AG09309 (cell line): ENCODE measurements at regions not wholly inside any gene's neighbourhood (a gene's known extent, or its start where the extent isn't known, plus 50 kb on each side); places are given as distances from the start of the nearest gene placed in this dataset.

Source experiments
- DNase-seq: peaks from one replicate; pipeline ENCODE4 v3.0.0-alpha.2; 2010; ENCODE audit warnings: low read depth
- H3K4me3 ChIP-seq: 2 replicates; pipeline ENCODE4 v1.5.1; 2011; ENCODE audit warnings: mild to moderate bottlenecking, low read depth, low read length, moderate library complexity; ENCODE audit not compliant: control insufficient read depth
- TF ChIP-seq, protein P1 (sequence below): IDR thresholded peaks from 2 replicates; pipeline ENCODE4 v1.5.1; 2011; ENCODE audit warnings: mild to moderate bottlenecking, low read depth, low read length, inconsistent platforms; ENCODE audit not compliant: insufficient read depth, control insufficient read depth; ENCODE audit errors: missing control alignments

DNA sequence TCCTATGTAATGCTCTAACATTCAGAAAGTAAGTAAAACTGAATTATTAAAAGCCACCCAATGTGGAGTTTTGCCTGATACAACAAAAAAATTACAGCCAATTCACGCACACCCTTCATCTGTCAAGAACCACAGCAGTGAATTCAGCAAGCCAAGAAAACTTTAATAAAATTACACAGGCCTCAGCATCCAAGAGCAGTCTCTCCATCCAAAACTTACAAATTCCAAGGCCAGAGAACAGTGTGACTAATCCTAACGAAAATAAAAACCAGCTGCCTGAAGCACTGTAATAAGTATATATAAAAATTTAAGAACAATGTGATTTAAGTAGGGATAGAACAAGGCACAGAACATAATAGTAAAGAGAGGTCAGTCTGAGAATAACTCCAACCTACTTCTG lies 54.2 kb downstream of the SIX6 start:
- H3K4me3 ChIP-seq, result no peak overlapping the region
- DNase-seq, result peak; percentile 82
- TF ChIP-seq, protein P1, sequence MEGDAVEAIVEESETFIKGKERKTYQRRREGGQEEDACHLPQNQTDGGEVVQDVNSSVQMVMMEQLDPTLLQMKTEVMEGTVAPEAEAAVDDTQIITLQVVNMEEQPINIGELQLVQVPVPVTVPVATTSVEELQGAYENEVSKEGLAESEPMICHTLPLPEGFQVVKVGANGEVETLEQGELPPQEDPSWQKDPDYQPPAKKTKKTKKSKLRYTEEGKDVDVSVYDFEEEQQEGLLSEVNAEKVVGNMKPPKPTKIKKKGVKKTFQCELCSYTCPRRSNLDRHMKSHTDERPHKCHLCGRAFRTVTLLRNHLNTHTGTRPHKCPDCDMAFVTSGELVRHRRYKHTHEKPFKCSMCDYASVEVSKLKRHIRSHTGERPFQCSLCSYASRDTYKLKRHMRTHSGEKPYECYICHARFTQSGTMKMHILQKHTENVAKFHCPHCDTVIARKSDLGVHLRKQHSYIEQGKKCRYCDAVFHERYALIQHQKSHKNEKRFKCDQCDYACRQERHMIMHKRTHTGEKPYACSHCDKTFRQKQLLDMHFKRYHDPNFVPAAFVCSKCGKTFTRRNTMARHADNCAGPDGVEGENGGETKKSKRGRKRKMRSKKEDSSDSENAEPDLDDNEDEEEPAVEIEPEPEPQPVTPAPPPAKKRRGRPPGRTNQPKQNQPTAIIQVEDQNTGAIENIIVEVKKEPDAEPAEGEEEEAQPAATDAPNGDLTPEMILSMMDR, result no peak

DNA sequence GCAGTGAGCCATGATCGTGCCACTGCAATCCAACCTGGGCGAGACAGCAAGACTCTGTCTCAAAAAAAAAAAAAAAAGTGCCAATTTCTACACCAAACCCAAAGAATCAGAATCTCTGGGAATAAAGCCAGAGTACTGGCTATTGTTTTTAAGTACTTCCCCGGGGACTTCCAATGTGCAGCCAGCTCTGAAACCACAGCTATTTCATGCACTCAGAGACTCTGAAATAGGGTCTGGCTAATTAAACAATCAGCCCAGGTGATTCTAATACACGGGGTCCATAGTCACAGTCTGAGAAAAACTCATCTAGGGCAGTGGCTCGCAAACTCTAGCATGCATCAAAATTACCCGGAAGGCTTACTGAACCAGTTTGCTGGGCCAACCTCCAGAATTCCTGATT lies 56.3 kb downstream of the SIX6 start:
- no peak overlapping the region for H3K4me3 ChIP-seq
- DNase-seq, result peak; percentile 76
- TF ChIP-seq, protein P1, result no peak

DNA sequence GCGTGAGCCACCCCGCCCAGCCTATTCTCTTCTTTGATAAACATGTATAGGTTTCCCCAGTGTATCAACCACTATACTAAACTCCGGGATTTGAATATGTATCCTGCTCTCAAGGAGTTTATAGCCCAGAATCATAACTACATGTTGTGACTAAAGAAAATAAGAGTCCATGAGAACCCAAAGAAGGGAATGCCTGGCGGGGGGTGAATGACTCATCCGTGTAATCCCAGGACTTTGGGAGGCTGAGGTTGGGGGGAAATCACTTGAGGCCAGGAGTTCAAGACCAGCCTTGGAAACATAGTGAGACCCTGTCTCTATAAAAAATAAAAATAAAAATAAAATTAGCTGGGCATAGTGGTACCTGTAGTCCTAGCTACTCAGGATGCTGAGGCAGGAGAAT lies 57.2 kb downstream of the SIX6 start:
- TF ChIP-seq, protein P1, result no peak
- H3K4me3 ChIP-seq, result no peak overlapping the region
- DNase-seq, result no peak

DNA sequence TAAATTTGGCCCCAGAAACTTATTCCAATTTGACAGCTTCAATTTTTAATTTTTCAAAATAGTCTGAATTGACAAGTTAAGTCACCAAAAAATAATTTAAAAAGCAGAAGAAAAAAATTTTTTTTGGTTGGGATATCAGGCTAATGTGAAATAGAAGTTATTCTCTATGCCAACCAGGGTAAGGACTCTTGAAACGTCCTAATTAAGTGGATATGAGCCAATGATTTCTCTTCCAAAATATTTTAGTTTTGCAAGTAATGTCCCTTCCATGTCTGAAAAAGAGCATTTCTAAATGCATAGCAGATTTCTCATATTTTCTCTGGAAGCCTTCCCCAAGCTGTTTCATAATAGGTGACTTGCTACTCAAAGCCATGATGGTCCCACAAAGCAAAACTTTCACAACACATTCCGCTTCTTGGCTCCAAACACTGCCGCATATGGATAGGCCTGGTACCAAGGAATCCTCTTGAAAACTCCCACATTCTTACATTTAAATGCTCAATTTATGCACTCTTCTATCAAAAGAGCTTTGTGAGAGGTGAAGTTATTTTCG lies 65.1 kb downstream of the SIX6 start:
- TF ChIP-seq, protein P1, result no peak
- H3K4me3 ChIP-seq, result no peak overlapping the region
- peak; percentile 89 for DNase-seq

DNA sequence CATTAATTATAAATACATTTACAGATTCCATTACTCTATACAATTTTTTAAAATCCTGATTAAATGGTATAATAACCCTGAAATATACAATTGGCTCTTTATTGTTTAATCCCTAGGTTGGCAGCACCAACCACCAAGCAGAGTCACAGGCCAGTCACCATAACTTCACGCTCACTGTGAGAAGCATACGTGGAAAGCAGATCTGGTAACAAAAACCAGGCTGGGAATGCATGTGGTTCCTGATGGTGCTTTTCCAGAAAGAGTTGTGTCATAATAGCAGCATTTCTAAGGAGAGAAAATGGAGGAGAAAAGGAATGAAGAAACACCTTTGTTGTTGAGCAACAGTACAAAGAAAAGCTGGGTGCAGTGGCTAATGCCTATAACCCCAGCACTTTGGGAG lies 66.1 kb downstream of the SIX6 start:
- no peak overlapping the region for H3K4me3 ChIP-seq
- DNase-seq, result no peak
- TF ChIP-seq, protein P1, result no peak

DNA sequence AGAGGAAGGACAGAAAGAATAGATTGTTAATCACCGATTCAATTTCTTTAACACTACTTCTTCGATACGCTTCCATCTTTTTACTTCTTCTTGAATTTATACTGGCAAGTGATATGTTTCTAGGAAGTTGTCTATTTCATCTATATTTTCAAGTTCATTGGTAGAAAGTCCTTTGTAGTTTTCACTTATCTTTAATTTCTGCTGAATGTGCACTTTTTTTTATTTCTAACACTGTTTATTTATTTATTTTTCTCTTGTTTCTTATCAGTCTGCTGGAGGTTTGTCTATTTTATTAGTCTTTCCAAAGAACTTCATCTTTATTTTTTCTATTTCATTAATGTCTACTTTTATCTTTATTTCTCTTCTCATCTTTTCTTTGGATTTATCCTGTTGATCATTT lies 63.6 kb downstream of the SIX1 start:
- TF ChIP-seq, protein P1, result no peak
- no peak overlapping the region for H3K4me3 ChIP-seq
- DNase-seq, result no peak

DNA sequence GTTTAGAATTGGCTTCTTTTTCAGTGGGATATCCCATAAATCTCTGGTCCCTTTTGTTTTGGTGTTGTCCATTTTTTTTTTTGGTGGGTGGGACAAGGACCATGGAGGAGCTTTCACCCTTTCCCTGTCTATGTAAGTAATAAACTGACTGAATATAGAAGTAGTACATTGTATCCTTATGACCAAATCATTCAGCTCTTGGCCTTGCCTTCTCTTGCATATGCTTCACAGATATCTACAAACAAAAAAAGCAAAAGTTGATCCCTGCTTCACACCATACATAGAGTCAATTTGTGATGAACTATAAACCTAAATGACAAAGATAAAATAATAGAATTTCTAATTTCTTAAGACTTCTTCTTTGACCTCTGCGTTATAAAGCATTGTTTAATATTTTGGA lies 59.8 kb downstream of the SIX1 start:
- TF ChIP-seq, protein P1, result no peak
- DNase-seq, result no peak
- no peak overlapping the region for H3K4me3 ChIP-seq
